Neutrophil (primary cell): ENCODE measurements at regions not wholly inside any gene's neighbourhood (a gene's known extent, or its start where the extent isn't known, plus 50 kb on each side); places are given as distances from the start of the nearest gene placed in this dataset.
"Not testable (repeated sequence)": the region's sequence is repeated elsewhere in the genome, so short reads cannot be mapped to it uniquely, and the experiment has no call there.

ENCODE experiments used
- H3K27ac ChIP-seq: fragments of 200-600 bp; sonication (generic); 2 replicates; pipeline ENCODE4 v1.5.1; 2016; ENCODE audit warnings: mild to moderate bottlenecking, moderate library complexity
- H3K27me3 ChIP-seq: fragments of 200-600 bp; sonication (generic); 2 replicates; pipeline ENCODE4 v1.6.0; 2016; ENCODE audit warnings: mild to moderate bottlenecking
- H3K36me3 ChIP-seq: fragments of 200-600 bp; sonication (generic); 2 replicates; pipeline ENCODE4 v1.5.1; 2017
- H3K4me1 ChIP-seq, 2 experiments: fragments of 200-600 bp in 1 of 2; sonication (generic) in 1 of 2; 1 replicate in 1 of 2; 2 replicates in 1 of 2; pipeline versions ENCODE4 v1.5.1 to v1.6.1; 2013 to 2016; ENCODE audit warnings: low read depth in 1 of 2, low read length in 1 of 2, mild to moderate bottlenecking in 1 of 2, moderate library complexity in 1 of 2; ENCODE audit not compliant: control insufficient read depth in 1 of 2, insufficient read depth in 1 of 2
- H3K4me3 ChIP-seq, 2 experiments: fragments of 200-600 bp in 1 of 2; sonication (generic) in 1 of 2; 1 replicate in 1 of 2; 2 replicates in 1 of 2; pipeline ENCODE4 v1.5.1; 2013 to 2016; ENCODE audit warnings: low read depth in 1 of 2, low read length in 1 of 2, mild to moderate bottlenecking in 1 of 2, moderate library complexity in 1 of 2
- H3K9me3 ChIP-seq: fragments of 200-600 bp; sonication (generic); 2 replicates; pipeline ENCODE4 v1.5.1; 2016
- TF ChIP-seq, protein P1 (sequence below): fragments of 200-600 bp; sonication (generic); IDR thresholded peaks from 2 replicates; pipeline ENCODE4 v1.5.1; 2016; ENCODE audit warnings: antibody characterized with exemption

DNA sequence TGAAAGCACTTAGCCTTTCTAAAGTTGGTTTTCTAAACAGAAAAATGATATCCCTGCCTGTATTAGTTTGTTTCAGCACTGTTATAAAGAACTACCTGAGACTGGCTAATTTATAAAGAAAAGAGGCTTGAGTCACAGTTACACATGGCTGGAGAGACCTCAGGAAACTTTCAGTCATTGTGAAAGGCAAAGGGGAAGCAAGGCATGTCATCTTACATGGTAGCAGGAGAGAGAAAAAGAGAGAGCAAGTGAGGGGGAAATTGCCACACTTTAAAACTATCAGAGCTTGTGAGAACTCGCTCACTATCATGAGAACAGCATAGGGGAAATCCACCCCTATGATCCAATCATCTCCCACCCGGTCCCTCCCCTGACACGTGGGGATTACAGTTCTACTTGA lies 64.9 kb downstream of the FAM170A start:
- Histone ChIP-seq H3K36me3 (no peaks in the 10 kb centered on the region), H3K27ac (no peak overlapping the region), H3K9me3 (no peaks in the 10 kb centered on the region), H3K4me3 (no peak overlapping the region), H3K4me1 (no peaks in the 10 kb centered on the region), H3K27me3 (no peaks in the 10 kb centered on the region)
- TF ChIP-seq, protein P1, sequence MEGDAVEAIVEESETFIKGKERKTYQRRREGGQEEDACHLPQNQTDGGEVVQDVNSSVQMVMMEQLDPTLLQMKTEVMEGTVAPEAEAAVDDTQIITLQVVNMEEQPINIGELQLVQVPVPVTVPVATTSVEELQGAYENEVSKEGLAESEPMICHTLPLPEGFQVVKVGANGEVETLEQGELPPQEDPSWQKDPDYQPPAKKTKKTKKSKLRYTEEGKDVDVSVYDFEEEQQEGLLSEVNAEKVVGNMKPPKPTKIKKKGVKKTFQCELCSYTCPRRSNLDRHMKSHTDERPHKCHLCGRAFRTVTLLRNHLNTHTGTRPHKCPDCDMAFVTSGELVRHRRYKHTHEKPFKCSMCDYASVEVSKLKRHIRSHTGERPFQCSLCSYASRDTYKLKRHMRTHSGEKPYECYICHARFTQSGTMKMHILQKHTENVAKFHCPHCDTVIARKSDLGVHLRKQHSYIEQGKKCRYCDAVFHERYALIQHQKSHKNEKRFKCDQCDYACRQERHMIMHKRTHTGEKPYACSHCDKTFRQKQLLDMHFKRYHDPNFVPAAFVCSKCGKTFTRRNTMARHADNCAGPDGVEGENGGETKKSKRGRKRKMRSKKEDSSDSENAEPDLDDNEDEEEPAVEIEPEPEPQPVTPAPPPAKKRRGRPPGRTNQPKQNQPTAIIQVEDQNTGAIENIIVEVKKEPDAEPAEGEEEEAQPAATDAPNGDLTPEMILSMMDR = no peak

DNA sequence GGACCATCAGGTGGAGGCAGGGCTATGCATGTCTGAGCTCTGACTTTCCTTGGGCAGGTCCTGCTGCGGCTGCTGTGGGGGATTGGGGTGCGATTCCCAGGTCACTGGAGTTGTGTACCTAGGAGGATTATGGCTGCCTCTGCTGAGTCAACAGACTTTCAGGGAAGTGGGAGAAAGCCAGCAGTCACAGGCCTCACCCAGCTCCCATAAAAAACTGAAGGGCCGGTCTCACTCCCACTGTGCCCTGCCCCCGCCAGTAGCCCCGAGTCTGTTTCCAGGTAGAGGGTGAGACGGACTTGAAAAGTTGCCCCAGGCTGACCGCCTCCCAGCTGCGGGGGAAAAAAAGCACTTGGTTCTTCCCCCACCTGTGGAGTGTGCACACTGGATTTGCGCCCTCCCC lies 76.7 kb downstream of the FAM170A start:
- Histone ChIP-seq H3K36me3 (no peaks in the 10 kb centered on the region), H3K4me1 (no peaks in the 10 kb centered on the region), H3K4me3 (no peak overlapping the region), H3K9me3 (no peaks in the 10 kb centered on the region), H3K27ac (no peak overlapping the region), H3K27me3 (no peaks in the 10 kb centered on the region)
- TF ChIP-seq, protein P1 = no peak

DNA sequence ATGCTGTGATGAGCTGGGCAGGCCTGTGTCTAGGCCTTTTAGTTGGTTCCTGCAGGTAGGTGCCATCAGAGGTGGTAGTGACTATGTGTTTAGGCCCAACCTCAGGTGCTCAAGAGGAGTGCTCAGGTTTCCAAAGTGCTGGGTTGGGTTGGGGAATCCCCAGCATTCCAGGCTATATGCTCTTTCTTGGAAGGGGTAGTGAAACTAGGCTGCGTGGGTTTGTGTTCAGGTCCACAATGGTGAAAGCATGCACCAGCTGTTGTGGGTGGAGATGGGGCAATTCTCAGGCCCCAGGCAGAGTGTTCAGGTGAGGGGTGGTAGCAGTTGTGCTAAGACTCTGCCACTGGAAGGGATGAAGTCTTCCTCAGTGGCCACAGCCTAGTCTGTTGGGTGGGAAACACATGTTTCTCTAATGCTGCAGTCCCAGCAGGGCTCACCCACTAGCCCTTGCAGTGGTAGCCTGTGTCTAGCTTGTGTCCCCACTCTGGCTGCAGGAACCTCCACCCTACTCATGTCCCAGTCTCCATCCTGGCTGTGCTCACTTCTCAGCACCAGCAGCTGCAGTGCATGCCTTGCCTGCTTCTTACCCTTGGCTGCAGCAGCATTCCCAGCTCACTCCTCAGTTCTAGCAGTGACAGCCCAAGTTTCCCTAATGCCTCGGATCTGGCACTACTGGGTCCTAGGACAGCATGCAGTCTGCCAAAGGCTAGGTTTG lies 78.9 kb downstream of the FAM170A start:
- TF ChIP-seq, protein P1 = no peak
- Histone ChIP-seq H3K4me1 (no peaks in the 10 kb centered on the region), H3K36me3 (no peaks in the 10 kb centered on the region), H3K27me3 (no peaks in the 10 kb centered on the region), H3K4me3 (no peak overlapping the region), H3K9me3 (no peaks in the 10 kb centered on the region), H3K27ac (no peak overlapping the region)

DNA sequence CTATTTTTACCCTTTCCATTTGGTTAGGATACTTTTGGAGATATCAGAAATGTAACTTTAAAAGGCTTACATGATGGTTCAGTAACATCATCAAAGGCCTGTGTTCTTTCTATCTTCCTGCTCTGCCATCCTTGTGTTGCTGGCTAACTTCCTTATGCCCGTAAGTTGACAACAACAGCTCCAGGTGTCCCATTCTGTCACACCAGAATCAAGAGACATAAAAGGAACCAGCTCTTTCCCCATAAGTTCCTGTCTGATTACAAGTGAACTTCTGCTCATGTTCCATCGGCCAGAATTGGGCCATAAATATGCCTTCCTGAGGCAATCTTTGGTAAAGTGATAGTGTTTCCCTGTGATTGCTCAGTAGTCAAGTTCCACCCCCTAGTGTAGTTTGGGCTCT lies 92.4 kb downstream of the FAM170A start:
- Histone ChIP-seq H3K27me3 (no peaks in the 10 kb centered on the region), H3K4me3 (no peak overlapping the region), H3K36me3 (no peaks in the 10 kb centered on the region), H3K4me1 (no peaks in the 10 kb centered on the region), H3K27ac (no peak overlapping the region), H3K9me3 (no peaks in the 10 kb centered on the region)
- TF ChIP-seq, protein P1 = no peak

DNA sequence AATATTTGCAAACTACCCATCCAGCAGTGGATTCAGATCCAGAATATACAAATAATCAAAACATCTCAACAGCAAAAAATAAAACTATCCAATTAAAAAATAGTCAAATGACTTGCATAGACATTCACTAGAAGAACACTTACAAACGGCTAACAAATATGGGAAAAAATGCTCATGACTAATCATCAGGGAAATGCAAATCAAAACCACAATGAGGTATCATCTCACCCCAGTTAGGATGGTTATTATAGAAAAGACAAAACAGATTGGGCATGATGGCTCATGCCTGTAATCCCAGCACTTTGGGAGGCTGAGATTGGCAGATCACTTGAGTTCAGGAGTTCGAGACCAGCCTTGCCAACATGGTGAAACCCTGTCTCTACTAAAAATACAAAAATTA lies 95.9 kb downstream of the FAM170A start:
- not testable (repeated sequence) for H3K27ac ChIP-seq, H3K36me3 ChIP-seq, H3K4me3 ChIP-seq, H3K27me3 ChIP-seq, H3K9me3 ChIP-seq, H3K4me1 ChIP-seq

DNA sequence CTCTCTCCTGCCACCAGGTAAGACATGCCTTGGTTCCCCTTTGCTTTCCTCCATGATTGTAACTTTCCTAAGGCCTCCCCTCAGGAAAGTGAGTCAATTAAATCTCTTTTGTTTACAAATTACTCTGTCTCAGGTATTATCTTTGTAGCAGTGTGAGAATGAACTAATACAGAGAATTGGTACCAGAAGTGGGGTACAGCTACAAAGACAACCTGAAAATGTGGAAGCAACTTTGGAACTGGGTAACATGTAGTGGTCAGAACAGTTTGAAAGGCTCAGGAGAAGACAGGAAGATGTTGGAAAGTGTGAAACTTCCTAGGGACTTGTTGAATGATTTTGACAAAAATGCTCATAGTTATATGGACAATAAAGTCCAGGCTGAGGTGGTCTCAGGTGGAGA lies 97.2 kb downstream of the FAM170A start:
- H3K36me3 ChIP-seq = no peaks in the 10 kb centered on the region
- no peak overlapping the region for H3K27ac ChIP-seq
- H3K27me3 ChIP-seq = no peaks in the 10 kb centered on the region
- no peaks in the 10 kb centered on the region for H3K4me1 ChIP-seq
- no peak overlapping the region for H3K4me3 ChIP-seq
- TF ChIP-seq, protein P1 = no peak
- H3K9me3 ChIP-seq = no peaks in the 10 kb centered on the region
